ENCODE measurements at regions not wholly inside any gene's neighbourhood (a gene's known extent, or its start where the extent isn't known, plus 50 kb on each side); places are given as distances from the start of the nearest gene placed in this dataset.

DNA sequence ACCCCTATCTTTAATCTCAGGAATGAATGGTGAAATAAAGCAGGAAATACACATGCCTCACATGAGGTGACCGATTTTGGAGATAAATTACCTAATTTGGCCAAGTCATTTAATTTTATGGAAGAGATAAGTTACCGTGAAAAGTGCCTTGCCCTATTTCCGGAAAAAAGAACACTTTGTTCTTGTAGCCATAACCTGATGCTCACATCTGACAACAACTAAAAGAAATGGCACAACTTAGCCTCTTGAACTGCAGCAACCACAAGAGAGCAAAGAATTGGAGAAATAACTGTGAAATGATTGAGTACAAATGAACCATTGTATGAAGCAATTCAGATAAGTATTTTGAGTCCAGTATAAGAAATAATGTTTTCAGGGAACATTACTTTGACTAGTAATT lies 628.1 kb upstream of the TYRP1 start:
- Histone ChIP-seq H3K27me3 (no peaks in the 10 kb centered on the region), H3K4me3 (no peak overlapping the region), H3K36me3 (no peaks in the 10 kb centered on the region), H3K9me3 (ENCODE audit: low read depth) (no peaks in the 10 kb centered on the region), H3K4me1 (ENCODE audit: low read depth) (no peaks in the 10 kb centered on the region), H3K27ac (no peak overlapping the region)
- TF ChIP-seq, protein P1, sequence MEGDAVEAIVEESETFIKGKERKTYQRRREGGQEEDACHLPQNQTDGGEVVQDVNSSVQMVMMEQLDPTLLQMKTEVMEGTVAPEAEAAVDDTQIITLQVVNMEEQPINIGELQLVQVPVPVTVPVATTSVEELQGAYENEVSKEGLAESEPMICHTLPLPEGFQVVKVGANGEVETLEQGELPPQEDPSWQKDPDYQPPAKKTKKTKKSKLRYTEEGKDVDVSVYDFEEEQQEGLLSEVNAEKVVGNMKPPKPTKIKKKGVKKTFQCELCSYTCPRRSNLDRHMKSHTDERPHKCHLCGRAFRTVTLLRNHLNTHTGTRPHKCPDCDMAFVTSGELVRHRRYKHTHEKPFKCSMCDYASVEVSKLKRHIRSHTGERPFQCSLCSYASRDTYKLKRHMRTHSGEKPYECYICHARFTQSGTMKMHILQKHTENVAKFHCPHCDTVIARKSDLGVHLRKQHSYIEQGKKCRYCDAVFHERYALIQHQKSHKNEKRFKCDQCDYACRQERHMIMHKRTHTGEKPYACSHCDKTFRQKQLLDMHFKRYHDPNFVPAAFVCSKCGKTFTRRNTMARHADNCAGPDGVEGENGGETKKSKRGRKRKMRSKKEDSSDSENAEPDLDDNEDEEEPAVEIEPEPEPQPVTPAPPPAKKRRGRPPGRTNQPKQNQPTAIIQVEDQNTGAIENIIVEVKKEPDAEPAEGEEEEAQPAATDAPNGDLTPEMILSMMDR (IDR thresholded peaks at IDR 0.05; ENCODE audit: low read depth, low read length), result no peak
- DNase-seq (ENCODE audit: low read depth in 1 of 2, low spot score in 1 of 2), result peak in 1 of 2 donors; percentile 3

DNA sequence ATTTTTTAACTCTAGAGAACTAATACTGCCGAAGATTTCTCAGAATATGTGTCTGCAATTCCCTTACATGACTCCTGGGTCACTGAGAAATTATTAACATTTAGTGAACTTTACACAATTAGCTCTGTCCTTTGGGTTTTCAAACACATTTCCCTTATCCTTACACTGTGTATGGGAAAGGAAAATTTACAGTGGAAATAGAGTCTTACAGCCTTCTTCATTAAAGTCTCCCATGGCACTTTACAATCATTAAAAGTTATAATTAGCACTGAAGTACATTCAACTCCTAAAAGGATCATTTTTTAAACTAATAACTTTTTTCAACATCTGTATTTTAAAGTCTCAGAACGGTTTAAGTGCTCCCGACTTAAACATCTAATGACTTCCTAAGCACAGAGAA lies 627.5 kb upstream of the TYRP1 start:
- no peak overlapping the region for H3K4me3 ChIP-seq
- H3K4me1 ChIP-seq (ENCODE audit: low read depth), result no peaks in the 10 kb centered on the region
- TF ChIP-seq, protein P1 (IDR thresholded peaks at IDR 0.05; ENCODE audit: low read depth, low read length), result no peak
- H3K36me3 ChIP-seq, result no peaks in the 10 kb centered on the region
- no peak for DNase-seq (ENCODE audit: low read depth in 1 of 2, low spot score in 1 of 2)
- H3K27me3 ChIP-seq, result no peaks in the 10 kb centered on the region
- no peak overlapping the region for H3K27ac ChIP-seq
- no peaks in the 10 kb centered on the region for H3K9me3 ChIP-seq (ENCODE audit: low read depth)

DNA sequence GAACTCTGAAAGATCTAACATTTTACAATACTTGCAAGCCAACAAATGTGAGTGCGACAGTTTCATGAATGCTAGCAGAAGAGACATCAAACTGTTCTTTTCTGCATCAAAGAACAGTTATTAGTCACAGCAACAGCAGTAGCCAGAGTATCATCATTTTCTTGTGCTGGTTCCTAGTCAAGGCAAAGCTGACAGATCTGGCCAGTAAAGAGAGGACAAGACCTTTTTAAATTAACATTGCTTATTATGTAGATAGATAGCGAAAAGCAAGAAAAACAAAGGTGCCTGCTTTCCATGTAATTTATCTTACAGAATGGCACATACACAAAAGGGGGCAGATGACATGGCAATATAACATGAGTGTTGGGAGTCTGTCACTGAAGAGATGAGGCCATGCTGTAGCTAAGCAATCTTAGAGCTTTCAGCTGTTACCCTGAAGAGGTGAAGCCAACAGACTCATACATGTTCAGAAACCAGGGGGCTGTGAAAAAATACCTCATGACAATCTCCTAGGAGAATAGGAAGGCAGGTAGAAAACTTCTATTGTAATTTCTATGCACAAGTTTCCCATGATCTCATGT lies 626.6 kb upstream of the TYRP1 start:
- no peak for DNase-seq (ENCODE audit: low read depth in 1 of 2, low spot score in 1 of 2)
- Histone ChIP-seq H3K27ac (no peak overlapping the region), H3K4me3 (no peak overlapping the region), H3K9me3 (ENCODE audit: low read depth) (no peaks in the 10 kb centered on the region), H3K27me3 (no peaks in the 10 kb centered on the region), H3K36me3 (no peaks in the 10 kb centered on the region), H3K4me1 (ENCODE audit: low read depth) (no peaks in the 10 kb centered on the region)
- TF ChIP-seq, protein P1 (IDR thresholded peaks at IDR 0.05; ENCODE audit: low read depth, low read length), result no peak

DNA sequence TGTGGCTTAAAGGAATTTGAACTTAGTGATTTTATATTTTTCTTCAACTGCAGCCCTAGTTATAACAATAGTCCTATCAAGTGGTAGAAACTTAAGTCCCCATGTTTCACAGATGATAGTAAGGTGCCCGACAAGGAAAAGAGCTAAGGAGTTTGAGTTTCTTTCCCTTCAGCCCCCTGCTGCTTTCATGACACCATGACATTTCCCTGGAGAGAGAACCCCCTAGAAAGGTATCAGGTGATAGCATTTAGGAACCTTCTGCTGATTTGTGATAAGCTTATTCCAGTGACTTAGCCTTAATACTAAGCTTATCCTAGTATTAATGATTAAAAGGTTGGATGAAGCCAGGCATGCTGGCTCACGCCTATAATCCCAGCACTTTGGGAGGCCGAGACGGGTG lies 623.8 kb upstream of the TYRP1 start:
- Histone ChIP-seq H3K27ac (no peak overlapping the region), H3K27me3 (no peaks in the 10 kb centered on the region), H3K4me3 (no peak overlapping the region), H3K4me1 (ENCODE audit: low read depth) (no peaks in the 10 kb centered on the region), H3K36me3 (no peaks in the 10 kb centered on the region), H3K9me3 (ENCODE audit: low read depth) (no peaks in the 10 kb centered on the region)
- DNase-seq (ENCODE audit: low read depth in 1 of 2, low spot score in 1 of 2), result no peak
- TF ChIP-seq, protein P1 (IDR thresholded peaks at IDR 0.05; ENCODE audit: low read depth, low read length), result no peak

DNA sequence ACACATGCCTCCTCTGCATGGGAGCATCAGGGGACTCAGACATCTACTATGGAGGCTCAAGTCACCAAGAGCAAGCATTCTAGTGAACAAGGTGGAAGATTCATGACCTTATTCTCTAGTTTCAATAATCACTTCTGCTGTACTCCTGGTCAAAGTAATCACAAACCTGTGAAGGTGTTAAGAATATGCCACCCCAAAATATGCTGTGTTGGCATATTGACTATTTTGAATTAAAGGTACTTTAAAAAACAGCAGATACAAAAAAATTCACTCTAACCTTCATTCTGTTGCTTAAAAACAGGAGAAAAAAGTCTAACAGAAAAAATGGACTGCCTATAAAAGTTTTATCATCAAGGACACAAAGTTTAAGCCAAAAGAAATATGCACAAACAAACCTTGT lies 607.8 kb upstream of the TYRP1 start:
- no peak overlapping the region for H3K27ac ChIP-seq
- TF ChIP-seq, protein P1 (IDR thresholded peaks at IDR 0.05; ENCODE audit: low read depth, low read length), result no peak
- H3K9me3 ChIP-seq (ENCODE audit: low read depth), result no peaks in the 10 kb centered on the region
- no peak for DNase-seq (ENCODE audit: low read depth in 1 of 2, low spot score in 1 of 2)
- no peaks in the 10 kb centered on the region for H3K27me3 ChIP-seq
- no peaks in the 10 kb centered on the region for H3K36me3 ChIP-seq
- H3K4me1 ChIP-seq (ENCODE audit: low read depth), result no peaks in the 10 kb centered on the region
- H3K4me3 ChIP-seq, result no peak overlapping the region
